HEK293 (cell line): ENCODE measurements at regions not wholly inside any gene's neighbourhood (a gene's known extent, or its start where the extent isn't known, plus 50 kb on each side); places are given as distances from the start of the nearest gene placed in this dataset.

Experiments
- CTCF ChIA-PET: fragments of 350-600 bp; formaldehyde crosslinking; extraction: SDS; loops from one replicate; lab custom pipeline; 2021; ENCODE audit warnings: antibody characterized with exemption; lab: Yijun Ruan, JAX
- POLR2A ChIA-PET: fragments of 300-600 bp; formaldehyde crosslinking; extraction: SDS; loops from one replicate; lab custom pipeline; 2020; ENCODE audit warnings: antibody characterized with exemption, inconsistent platforms; lab: Yijun Ruan, JAX
- H3K27ac ChIP-seq: fragments of 200-500 bp; sonication (Bioruptor generic); 2 replicates; pipeline ENCODE4 v1.5.1; 2014; ENCODE audit warnings: low read depth, low read length, control low read depth, inconsistent platforms; ENCODE audit errors: extremely low read depth
- H3K36me3 ChIP-seq, 2 experiments: fragments of 200-500 bp in 1 of 2; sonication (Bioruptor generic) in 1 of 2; 1 replicate in 1 of 2; 2 replicates in 1 of 2; pipeline ENCODE4 v1.5.1; 2014 to 2017; ENCODE audit warnings: inconsistent platforms in 2 of 2, low read length in 2 of 2; ENCODE audit not compliant: control insufficient read depth in 2 of 2, insufficient read depth in 1 of 2
- H3K4me1 ChIP-seq: fragments of 200-500 bp; sonication (Bioruptor generic); 2 replicates; pipeline ENCODE4 v1.5.1; 2014; ENCODE audit warnings: mild to moderate bottlenecking, low read length, inconsistent platforms; ENCODE audit not compliant: control insufficient read depth, insufficient read depth
- H3K4me3 ChIP-seq: 2 replicates; pipeline ENCODE4 v1.5.1; 2011; ENCODE audit warnings: low read depth, mild to moderate bottlenecking, control low read depth, low read length, moderate library complexity
- H3K9me3 ChIP-seq: fragments of 200-500 bp; sonication (Bioruptor generic); 2 replicates; pipeline ENCODE4 v1.5.1; 2014; ENCODE audit warnings: low read depth, low read length, inconsistent platforms; ENCODE audit not compliant: control insufficient read depth, insufficient read depth
- FEZF1 ChIP-seq: fragments of 450-650 bp; formaldehyde crosslinking; IDR thresholded peaks from 2 replicates; pipeline ENCODE4 v1.5.1; 2016; ENCODE audit warnings: missing biosample characterization, missing genetic modification characterization
- GLI4 ChIP-seq: fragments of 450-650 bp; formaldehyde crosslinking; IDR thresholded peaks from 2 replicates; pipeline ENCODE4 v1.5.1; 2016; ENCODE audit warnings: missing biosample characterization, missing genetic modification characterization
- MEIS1 ChIP-seq: sonication (generic); formaldehyde crosslinking; IDR thresholded peaks from 2 replicates; pipeline ENCODE4 v1.8.1; 2022; ENCODE audit warnings: missing genetic modification reagents, mild to moderate bottlenecking, borderline replicate concordance
- OSR2 ChIP-seq: fragments of 450-650 bp; formaldehyde crosslinking; IDR thresholded peaks from 2 replicates; pipeline ENCODE4 v1.5.1; 2016; ENCODE audit warnings: missing biosample characterization, missing genetic modification characterization
- SP3 ChIP-seq: fragments of 450-650 bp; formaldehyde crosslinking; IDR thresholded peaks from 2 replicates; pipeline ENCODE4 v1.5.1; 2016; ENCODE audit warnings: missing biosample characterization, missing genetic modification characterization
- TRIM28 ChIP-seq: IDR thresholded peaks from 2 replicates; pipeline ENCODE4 v1.6.1; 2011; ENCODE audit warnings: low read length, control low read depth, borderline replicate concordance
- ZBTB48 ChIP-seq: fragments of 450-650 bp; formaldehyde crosslinking; IDR thresholded peaks from 2 replicates; pipeline ENCODE4 v1.5.1; 2016; ENCODE audit warnings: missing biosample characterization, missing genetic modification characterization
- ZBTB7A ChIP-seq: fragments of 450-650 bp; formaldehyde crosslinking; IDR thresholded peaks from 2 replicates; pipeline ENCODE4 v1.5.1; 2016; ENCODE audit warnings: low read depth, missing biosample characterization, missing genetic modification characterization
- ZNF112 ChIP-seq: fragments of 450-650 bp; formaldehyde crosslinking; IDR thresholded peaks from 2 replicates; pipeline ENCODE4 v1.5.0; 2017; ENCODE audit warnings: missing biosample characterization, missing genetic modification characterization
- ZNF133 ChIP-seq: fragments of 450-650 bp; formaldehyde crosslinking; IDR thresholded peaks from 2 replicates; pipeline ENCODE4 v1.5.1; 2016; ENCODE audit warnings: missing biosample characterization, missing genetic modification characterization
- ZNF138 ChIP-seq: fragments of 450-650 bp; formaldehyde crosslinking; IDR thresholded peaks from 2 replicates; pipeline ENCODE4 v1.5.1; 2016; ENCODE audit warnings: missing biosample characterization, missing genetic modification characterization, borderline replicate concordance
- ZNF155 ChIP-seq: fragments of 450-650 bp; formaldehyde crosslinking; IDR thresholded peaks from 2 replicates; pipeline ENCODE4 v1.5.1; 2016; ENCODE audit warnings: missing biosample characterization, missing genetic modification characterization
- ZNF211 ChIP-seq: fragments of 450-650 bp; formaldehyde crosslinking; IDR thresholded peaks from 2 replicates; pipeline ENCODE4 v1.5.1; 2016; ENCODE audit warnings: low read depth, missing biosample characterization, missing genetic modification characterization
- ZNF223 ChIP-seq: fragments of 450-650 bp; formaldehyde crosslinking; IDR thresholded peaks from 2 replicates; pipeline ENCODE4 v1.5.1; 2016; ENCODE audit warnings: missing biosample characterization, missing genetic modification characterization
- ZNF518A ChIP-seq: fragments of 450-650 bp; formaldehyde crosslinking; conservative IDR thresholded peaks from 2 replicates; pipeline ENCODE4 v1.5.1; 2016; ENCODE audit warnings: low read depth, missing biosample characterization, missing genetic modification characterization
- ZNF768 ChIP-seq: fragments of 450-650 bp; formaldehyde crosslinking; IDR thresholded peaks from 2 replicates; pipeline ENCODE4 v1.5.1; 2018; ENCODE audit warnings: missing biosample characterization, mild to moderate bottlenecking, missing genetic modification characterization
- ZNF777 ChIP-seq: fragments of 450-650 bp; formaldehyde crosslinking; IDR thresholded peaks from 2 replicates; pipeline ENCODE4 v1.5.1; 2017; ENCODE audit warnings: missing biosample characterization, missing genetic modification characterization, borderline replicate concordance
- ZNF785 ChIP-seq: fragments of 450-650 bp; formaldehyde crosslinking; IDR thresholded peaks from 2 replicates; pipeline ENCODE4 v1.5.1; 2016; ENCODE audit warnings: missing biosample characterization, missing genetic modification characterization
- ZNF791 ChIP-seq: fragments of 450-650 bp; formaldehyde crosslinking; IDR thresholded peaks from 2 replicates; pipeline ENCODE4 v1.5.1; 2016; ENCODE audit warnings: missing biosample characterization, missing genetic modification characterization
- ZSCAN23 ChIP-seq: fragments of 450-650 bp; formaldehyde crosslinking; IDR thresholded peaks from 2 replicates; pipeline ENCODE4 v1.5.1; 2016; ENCODE audit warnings: missing biosample characterization, missing genetic modification characterization

DNA sequence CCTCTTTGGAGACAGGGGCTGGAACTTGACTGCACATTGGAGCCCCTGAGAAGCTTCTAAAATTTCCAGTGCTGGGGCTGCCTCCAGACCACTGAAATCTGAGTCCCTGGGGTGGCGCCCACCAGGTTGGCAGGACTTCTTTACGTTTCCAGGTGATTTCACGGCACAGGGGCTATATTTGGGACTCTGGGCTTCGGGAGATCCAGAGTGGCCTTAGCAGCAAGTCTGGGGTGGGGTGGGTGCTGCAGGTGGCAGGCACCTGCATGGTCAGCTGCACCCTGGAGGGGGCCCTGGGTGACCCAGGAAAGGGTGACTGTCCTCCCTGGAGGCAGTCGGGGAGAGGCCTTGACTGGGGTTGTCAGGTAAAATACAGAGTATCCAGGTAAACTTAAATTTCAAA lies 135.5 kb upstream of the PHACTR3 start:
- no peak overlapping the region for H3K4me3 ChIP-seq
- H3K9me3 ChIP-seq = no peaks in the 10 kb centered on the region
- ChIA-PET POLR2A (no interaction called here), CTCF (no interaction called here)
- H3K4me1 ChIP-seq = no peaks in the 10 kb centered on the region
- no peaks in the 10 kb centered on the region for H3K36me3 ChIP-seq
- no peak overlapping the region for H3K27ac ChIP-seq
- TF ChIP-seq ZBTB48 (tag by site-specific recombination) (no peak), ZNF211 (tag by site-specific recombination) (no peak)

- CTCF ChIA-PET = interaction anchor here (0.6 kb wide), 1 partner anchor 27 kb away, joined by 3 read pairs; no protein-coding TSS in a partner anchor
- no peak overlapping the region for H3K27ac ChIP-seq
- no peaks in the 10 kb centered on the region for H3K9me3 ChIP-seq
- H3K4me1 ChIP-seq = no peaks in the 10 kb centered on the region
- POLR2A ChIA-PET = no interaction called here
- TF ChIP-seq ZNF785 (tag by site-specific recombination) = no peak
- TF ChIP-seq ZNF133 (tag by site-specific recombination) = no peak
- TF ChIP-seq SP3 (tag by site-specific recombination) = no peak
- no peak for TF ChIP-seq ZNF791
- no peak for TF ChIP-seq ZNF112 (tag by site-specific recombination)
- TF ChIP-seq ZBTB7A = no peak
- TF ChIP-seq TRIM28 = no peak
- no peak for TF ChIP-seq MEIS1 (CRISPR knock-in tag)
- TF ChIP-seq ZNF138 = no peak
- TF ChIP-seq FEZF1 = no peak
- no peak for TF ChIP-seq ZNF777 (tag by site-specific recombination)
- TF ChIP-seq GLI4 (tag by site-specific recombination) = no peak
- TF ChIP-seq ZNF211 (tag by site-specific recombination) = no peak
- TF ChIP-seq ZNF223 (tag by site-specific recombination) = no peak
- no peak for TF ChIP-seq ZNF155 (tag by site-specific recombination)
- TF ChIP-seq ZNF768 (tag by site-specific recombination) = no peak
- no peak for TF ChIP-seq ZSCAN23 (tag by site-specific recombination)
- no peak for TF ChIP-seq OSR2
- no peak for TF ChIP-seq ZNF518A
- TF ChIP-seq, all 188 proteins: peak for 0
- Histone ChIP-seq H3K4me3 (no peak overlapping the region), H3K36me3 (no peaks in the 10 kb centered on the region)
Measured at GRCh38 chr20:59469267-59470252, 134.8 kb upstream of the PHACTR3 start.
